HG03045 (cell line): ENCODE measurements at regions not wholly inside any gene's neighbourhood (a gene's known extent, or its start where the extent isn't known, plus 50 kb on each side); places are given as distances from the start of the nearest gene placed in this dataset.
A peak's percentile ranks its signal among the peaks of the same experiment; 100 is the strongest.
"Not testable (repeated sequence)": the region's sequence is repeated elsewhere in the genome, so short reads cannot be mapped to it uniquely, and the experiment has no call there.

ENCODE experiments used
- ATAC-seq: cut with Tn5 transposase; IDR thresholded peaks from one replicate; pipeline ENCODE4 v1.9.1; 2021; ENCODE audit warnings: mild to moderate bottlenecking, moderate library complexity; ENCODE audit not compliant: unreplicated experiment

GRCh38 chr4:31169846-31170245, 449.7 kb downstream of the PCDH7 start:
- no peak for ATAC-seq

GRCh38 chr4:31171362-31171761, 451.2 kb downstream of the PCDH7 start:
- no peak for ATAC-seq

GRCh38 chr4:31175242-31175910, 455.2 kb downstream of the PCDH7 start:
- no peak for ATAC-seq

GRCh38 chr4:31183256-31183655, 463.1 kb downstream of the PCDH7 start:
- ATAC-seq = no peak

GRCh38 chr4:31185014-31185585, 464.9 kb downstream of the PCDH7 start:
- ATAC-seq = no peak

GRCh38 chr4:31187979-31188378, 467.8 kb downstream of the PCDH7 start:
- ATAC-seq = no peak

- ATAC-seq = no peak
Measured at GRCh38 chr4:31189938-31190337, 469.8 kb downstream of the PCDH7 start.

GRCh38 chr4:31190671-31191070, 470.5 kb downstream of the PCDH7 start:
- no peak for ATAC-seq

- ATAC-seq = no peak
Measured at GRCh38 chr4:31192341-31192740, 472.2 kb downstream of the PCDH7 start.

GRCh38 chr4:31193521-31193920, 473.4 kb downstream of the PCDH7 start:
- ATAC-seq = no peak

GRCh38 chr4:31194823-31195222, 474.7 kb downstream of the PCDH7 start:
- no peak for ATAC-seq

GRCh38 chr4:31199644-31200043, 479.5 kb downstream of the PCDH7 start:
- no peak for ATAC-seq

- not testable (repeated sequence) for ATAC-seq
Measured at GRCh38 chr4:31202054-31202453, 481.9 kb downstream of the PCDH7 start.

GRCh38 chr4:31204874-31205273, 484.7 kb downstream of the PCDH7 start:
- no peak for ATAC-seq

GRCh38 chr4:31220921-31221320, 500.8 kb downstream of the PCDH7 start:
- ATAC-seq = no peak

- no peak for ATAC-seq
Measured at GRCh38 chr4:31228068-31228467, 507.9 kb downstream of the PCDH7 start.

- ATAC-seq = no peak
Measured at GRCh38 chr4:31230594-31230993, 510.4 kb downstream of the PCDH7 start.

- ATAC-seq = peak; percentile 52
Measured at GRCh38 chr4:31234494-31234893, 514.3 kb downstream of the PCDH7 start.

- no peak for ATAC-seq
Measured at GRCh38 chr4:31234901-31235300, 514.7 kb downstream of the PCDH7 start.

GRCh38 chr4:31236020-31236638, 516.0 kb downstream of the PCDH7 start:
- no peak for ATAC-seq

- no peak for ATAC-seq
Measured at GRCh38 chr4:31236639-31237173, 516.5 kb downstream of the PCDH7 start.

- ATAC-seq = no peak
Measured at GRCh38 chr4:31237233-31237632, 517.1 kb downstream of the PCDH7 start.
